ENCODE measurements at regions not wholly inside any gene's neighbourhood (a gene's known extent, or its start where the extent isn't known, plus 50 kb on each side); places are given as distances from the start of the nearest gene placed in this dataset.

DNA sequence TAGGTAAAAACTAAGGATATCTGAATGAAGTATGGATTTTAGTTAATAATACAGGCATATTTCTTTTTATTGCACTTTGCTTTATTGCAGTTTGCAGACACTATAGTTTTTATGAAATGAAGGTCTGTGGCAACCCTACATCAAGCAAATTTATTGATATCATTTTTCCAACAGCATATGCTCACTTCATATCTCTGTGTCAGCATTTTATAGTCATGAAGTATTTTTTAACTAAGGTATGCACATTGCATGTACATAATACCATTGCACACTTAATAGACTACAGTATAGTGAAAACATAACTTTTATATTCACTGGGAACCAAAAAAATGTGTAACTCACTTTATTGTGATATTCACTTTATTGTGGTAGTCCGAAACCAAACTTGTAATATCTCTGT lies 236.3 kb downstream of the SUCLA2 start:
- H3K27me3 Mint-ChIP-seq: peaks cover 0 to 5% of the 10 kb centered on the region in 2 donors
- no peaks in the 10 kb centered on the region for H3K4me1 Mint-ChIP-seq
- no peak for DNase-seq
- H3K36me3 ChIP-seq (ENCODE audit: insufficient read depth, low read length): no peaks in the 10 kb centered on the region
- no peak overlapping the region for H3K27ac Mint-ChIP-seq
- no peaks in the 10 kb centered on the region for H3K27me3 ChIP-seq (ENCODE audit: insufficient read depth, low read length)
- CTCF ChIA-PET (ENCODE audit: partially characterized antibody): no interaction called here
- peaks cover 0 to 15% (median 5%) of the 10 kb centered on the region in 8 donors for H3K9me3 Mint-ChIP-seq
- POLR2A ChIA-PET (ENCODE audit: partially characterized antibody): no interaction called here
- intact Hi-C loops (cut with micrococcal nuclease): no loop called here
- H3K4me1 ChIP-seq (ENCODE audit: insufficient read depth, low read length): no peaks in the 10 kb centered on the region
- no peak overlapping the region for H3K4me3 ChIP-seq (ENCODE audit: low read length in 2 of 2)
- no peaks in the 10 kb centered on the region for H3K36me3 Mint-ChIP-seq
- H3K27ac ChIP-seq (ENCODE audit: low read depth, low read length): no peak overlapping the region
- H3K4me3 Mint-ChIP-seq: no peak overlapping the region
- H3K9me3 ChIP-seq (ENCODE audit: control insufficient read depth in 1 of 2, low read length in 2 of 2): no peaks in the 10 kb centered on the region

DNA sequence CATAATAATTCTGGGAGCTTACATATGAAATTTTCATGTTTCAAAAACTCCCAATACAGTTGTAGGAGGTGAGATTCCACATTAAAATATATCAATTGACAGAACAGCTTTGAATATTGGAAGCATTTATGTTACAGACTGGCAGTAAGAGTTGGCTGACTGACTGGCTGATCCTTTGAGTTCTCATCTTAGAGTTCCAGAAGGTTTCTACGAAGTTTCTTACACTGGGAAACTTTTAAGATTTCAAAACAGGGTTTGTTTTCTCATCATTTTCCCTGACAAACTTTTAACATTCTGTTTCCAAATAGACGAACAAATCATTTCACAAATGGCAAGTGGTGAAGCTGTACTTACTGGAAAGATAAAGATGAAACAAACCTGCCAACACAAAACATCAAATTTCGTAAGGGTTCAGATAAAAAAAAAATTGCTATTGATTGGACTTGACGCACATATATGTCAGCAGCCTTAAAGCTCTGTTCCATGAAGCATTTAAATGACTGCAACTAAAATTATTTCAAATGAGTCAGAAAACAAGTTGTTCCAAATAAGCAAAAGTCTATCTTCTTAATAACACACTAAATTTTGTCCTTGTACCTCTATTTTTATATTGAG lies 243.5 kb downstream of the SUCLA2 start:
- Histone ChIP-seq H3K36me3 (ENCODE audit: insufficient read depth, low read length) (no peaks in the 10 kb centered on the region), H3K27me3 (ENCODE audit: insufficient read depth, low read length) (no peaks in the 10 kb centered on the region), H3K9me3 (ENCODE audit: control insufficient read depth in 1 of 2, low read length in 2 of 2) (no peaks in the 10 kb centered on the region), H3K4me1 (ENCODE audit: insufficient read depth, low read length) (no peaks in the 10 kb centered on the region), H3K27ac (ENCODE audit: low read depth, low read length) (no peak overlapping the region), H3K4me3 (ENCODE audit: low read length in 2 of 2) (no peak overlapping the region)
- Mint-ChIP-seq H3K9me3 (peaks cover 0 to 15% (median 3%) of the 10 kb centered on the region in 8 donors), H3K27me3 (peaks cover 0 to 2% of the 10 kb centered on the region in 2 donors), H3K27ac (no peak overlapping the region), H3K4me3 (no peak overlapping the region), H3K36me3 (no peaks in the 10 kb centered on the region), H3K4me1 (no peaks in the 10 kb centered on the region)
- intact Hi-C loops (cut with micrococcal nuclease): no loop called here
- no peak for DNase-seq
- ChIA-PET POLR2A (ENCODE audit: partially characterized antibody) (no interaction called here), CTCF (ENCODE audit: partially characterized antibody) (no interaction called here)

DNA sequence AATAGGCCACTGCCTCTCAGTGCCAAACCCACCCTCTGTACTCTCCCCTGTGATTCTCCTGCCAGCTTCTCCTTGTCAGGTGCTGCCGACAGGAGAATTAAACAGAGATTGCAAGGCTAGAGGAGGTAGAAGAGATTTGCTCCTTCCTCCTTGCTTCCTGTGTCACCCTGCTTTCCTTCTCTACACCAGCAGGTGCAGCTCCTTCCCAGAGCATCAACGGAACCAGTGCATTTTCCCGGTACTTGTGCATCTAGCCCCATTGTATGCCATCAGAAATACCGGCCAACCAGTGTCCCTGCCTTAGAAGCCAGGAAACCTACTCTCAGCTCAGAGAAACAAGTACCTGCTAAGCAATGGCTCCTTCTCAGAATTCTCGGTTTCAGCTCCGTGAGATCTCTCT lies 253.2 kb downstream of the SUCLA2 start:
- no peak overlapping the region for H3K27ac Mint-ChIP-seq
- H3K4me1 Mint-ChIP-seq: no peaks in the 10 kb centered on the region
- H3K4me1 ChIP-seq (ENCODE audit: insufficient read depth, low read length): no peaks in the 10 kb centered on the region
- H3K36me3 ChIP-seq (ENCODE audit: insufficient read depth, low read length): no peaks in the 10 kb centered on the region
- CTCF ChIA-PET (ENCODE audit: partially characterized antibody): no interaction called here
- no peak overlapping the region for H3K27ac ChIP-seq (ENCODE audit: low read depth, low read length)
- no peaks in the 10 kb centered on the region for H3K9me3 ChIP-seq (ENCODE audit: control insufficient read depth in 1 of 2, low read length in 2 of 2)
- peaks cover 3 to 9% of the 10 kb centered on the region in 2 donors for H3K27me3 Mint-ChIP-seq
- peaks cover 0 to 4% (median under 1%) of the 10 kb centered on the region in 8 donors for H3K9me3 Mint-ChIP-seq
- no peak for DNase-seq
- H3K36me3 Mint-ChIP-seq: no peaks in the 10 kb centered on the region
- POLR2A ChIA-PET (ENCODE audit: partially characterized antibody): no interaction called here
- no peak overlapping the region for H3K4me3 Mint-ChIP-seq
- H3K27me3 ChIP-seq (ENCODE audit: insufficient read depth, low read length): no peaks in the 10 kb centered on the region
- intact Hi-C loops (cut with micrococcal nuclease): no loop called here
- no peak overlapping the region for H3K4me3 ChIP-seq (ENCODE audit: low read length in 2 of 2)

DNA sequence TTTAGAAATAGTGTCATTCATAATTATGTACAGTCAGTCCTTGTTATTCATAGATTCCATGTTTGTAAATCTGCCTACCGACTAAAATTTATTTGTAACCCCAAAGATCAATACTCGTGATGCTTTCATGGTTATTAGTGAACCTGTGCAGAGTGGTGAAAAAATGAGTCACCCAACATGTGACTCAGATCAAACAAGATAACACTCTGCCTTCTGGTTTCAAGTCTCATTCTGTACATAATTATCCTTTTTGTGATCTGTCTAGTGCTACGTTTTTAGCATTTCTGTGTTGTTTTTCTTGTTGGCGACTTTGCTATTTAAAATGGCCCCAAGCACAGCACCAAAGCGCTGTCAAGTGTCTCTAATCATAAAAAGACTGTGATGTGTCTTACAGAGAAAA lies 274.7 kb downstream of the SUCLA2 start:
- Histone ChIP-seq H3K9me3 (ENCODE audit: control insufficient read depth in 1 of 2, low read length in 2 of 2) (no peaks in the 10 kb centered on the region), H3K27me3 (ENCODE audit: insufficient read depth, low read length) (no peaks in the 10 kb centered on the region), H3K4me3 (ENCODE audit: low read length in 2 of 2) (no peak overlapping the region), H3K27ac (ENCODE audit: low read depth, low read length) (no peak overlapping the region), H3K4me1 (ENCODE audit: insufficient read depth, low read length) (no peaks in the 10 kb centered on the region), H3K36me3 (ENCODE audit: insufficient read depth, low read length) (no peaks in the 10 kb centered on the region)
- no peak for DNase-seq
- H3K4me1 Mint-ChIP-seq: no peaks in the 10 kb centered on the region
- ChIA-PET POLR2A (ENCODE audit: partially characterized antibody) (no interaction called here), CTCF (ENCODE audit: partially characterized antibody) (no interaction called here)
- H3K36me3 Mint-ChIP-seq: no peaks in the 10 kb centered on the region
- no peak overlapping the region for H3K27ac Mint-ChIP-seq
- intact Hi-C loops (cut with micrococcal nuclease): no loop called here
- H3K9me3 Mint-ChIP-seq: peaks cover 0 to 13% (median 2%) of the 10 kb centered on the region in 8 donors
- no peaks in the 10 kb centered on the region for H3K27me3 Mint-ChIP-seq
- H3K4me3 Mint-ChIP-seq: no peak overlapping the region

- Histone ChIP-seq H3K4me1 (ENCODE audit: insufficient read depth, low read length) (no peaks in the 10 kb centered on the region), H3K27me3 (ENCODE audit: insufficient read depth, low read length) (no peaks in the 10 kb centered on the region), H3K36me3 (ENCODE audit: insufficient read depth, low read length) (no peaks in the 10 kb centered on the region), H3K27ac (ENCODE audit: low read depth, low read length) (no peak overlapping the region), H3K9me3 (ENCODE audit: control insufficient read depth in 1 of 2, low read length in 2 of 2) (no peaks in the 10 kb centered on the region), H3K4me3 (ENCODE audit: low read length in 2 of 2) (no peak overlapping the region)
- H3K36me3 Mint-ChIP-seq: no peaks in the 10 kb centered on the region
- ChIA-PET POLR2A (ENCODE audit: partially characterized antibody) (no interaction called here), CTCF (ENCODE audit: partially characterized antibody) (no interaction called here)
- no peaks in the 10 kb centered on the region for H3K27me3 Mint-ChIP-seq
- intact Hi-C loops (cut with micrococcal nuclease): no loop called here
- DNase-seq: no peak
- no peak overlapping the region for H3K27ac Mint-ChIP-seq
- no peaks in the 10 kb centered on the region for H3K4me1 Mint-ChIP-seq
- H3K9me3 Mint-ChIP-seq: peaks cover 0 to 13% (median 2%) of the 10 kb centered on the region in 8 donors
- H3K4me3 Mint-ChIP-seq: no peak overlapping the region
These were observed 277.2 kb downstream of the SUCLA2 start for GRCh38 chr13:47723898-47724297.

GRCh38 chr13:47719164-47719563 lies 281.9 kb downstream of the SUCLA2 start:
- H3K36me3 ChIP-seq (ENCODE audit: insufficient read depth, low read length): no peaks in the 10 kb centered on the region
- no peak overlapping the region for H3K4me3 ChIP-seq (ENCODE audit: low read length in 2 of 2)
- no peak for DNase-seq
- intact Hi-C loops (cut with micrococcal nuclease): no loop called here
- no peaks in the 10 kb centered on the region for H3K4me1 Mint-ChIP-seq
- POLR2A ChIA-PET (ENCODE audit: partially characterized antibody): no interaction called here
- peaks cover 0 to 2% (median 0%) of the 10 kb centered on the region in 8 donors for H3K9me3 Mint-ChIP-seq
- CTCF ChIA-PET (ENCODE audit: partially characterized antibody): no interaction called here
- no peak overlapping the region for H3K27ac Mint-ChIP-seq
- no peak overlapping the region for H3K27ac ChIP-seq (ENCODE audit: low read depth, low read length)
- no peak overlapping the region for H3K4me3 Mint-ChIP-seq
- no peaks in the 10 kb centered on the region for H3K4me1 ChIP-seq (ENCODE audit: insufficient read depth, low read length)
- H3K36me3 Mint-ChIP-seq: no peaks in the 10 kb centered on the region
- H3K9me3 ChIP-seq (ENCODE audit: control insufficient read depth in 1 of 2, low read length in 2 of 2): no peaks in the 10 kb centered on the region
- no peaks in the 10 kb centered on the region for H3K27me3 ChIP-seq (ENCODE audit: insufficient read depth, low read length)
- no peaks in the 10 kb centered on the region for H3K27me3 Mint-ChIP-seq

- H3K4me1 ChIP-seq (ENCODE audit: insufficient read depth, low read length): no peaks in the 10 kb centered on the region
- intact Hi-C loops (cut with micrococcal nuclease): no loop called here
- no peak overlapping the region for H3K27ac Mint-ChIP-seq
- no peak for DNase-seq
- H3K27me3 Mint-ChIP-seq: no peaks in the 10 kb centered on the region
- H3K27ac ChIP-seq (ENCODE audit: low read depth, low read length): no peak overlapping the region
- no peak overlapping the region for H3K4me3 Mint-ChIP-seq
- no peak overlapping the region for H3K4me3 ChIP-seq (ENCODE audit: low read length in 2 of 2)
- POLR2A ChIA-PET (ENCODE audit: partially characterized antibody): no interaction called here
- no peaks in the 10 kb centered on the region for H3K4me1 Mint-ChIP-seq
- no peaks in the 10 kb centered on the region for H3K36me3 Mint-ChIP-seq
- H3K9me3 ChIP-seq (ENCODE audit: control insufficient read depth in 1 of 2, low read length in 2 of 2): no peaks in the 10 kb centered on the region
- peaks cover 0 to 7% (median 0%) of the 10 kb centered on the region in 8 donors for H3K9me3 Mint-ChIP-seq
- no peaks in the 10 kb centered on the region for H3K27me3 ChIP-seq (ENCODE audit: insufficient read depth, low read length)
- H3K36me3 ChIP-seq (ENCODE audit: insufficient read depth, low read length): no peaks in the 10 kb centered on the region
- CTCF ChIA-PET (ENCODE audit: partially characterized antibody): no interaction called here
These were observed 282.5 kb downstream of the SUCLA2 start for GRCh38 chr13:47718556-47718955.

- CTCF ChIA-PET (ENCODE audit: partially characterized antibody): no interaction called here
These were observed 292.7 kb downstream of the SUCLA2 start for GRCh38 chr13:47708386-47708785.

More at GRCh38 chr13:47708386-47708785, 292.7 kb downstream of the SUCLA2 start:
- no peak overlapping the region for H3K4me3 Mint-ChIP-seq
- peaks cover 0 to 4% of the 10 kb centered on the region in 2 donors for H3K27me3 Mint-ChIP-seq
- DNase-seq: no peak
- H3K27ac Mint-ChIP-seq: no peak overlapping the region
- Histone ChIP-seq H3K4me1 (ENCODE audit: insufficient read depth, low read length) (no peaks in the 10 kb centered on the region), H3K4me3 (ENCODE audit: low read length in 2 of 2) (no peak overlapping the region), H3K36me3 (ENCODE audit: insufficient read depth, low read length) (no peaks in the 10 kb centered on the region), H3K9me3 (ENCODE audit: control insufficient read depth in 1 of 2, low read length in 2 of 2) (no peaks in the 10 kb centered on the region), H3K27ac (ENCODE audit: low read depth, low read length) (no peak overlapping the region), H3K27me3 (ENCODE audit: insufficient read depth, low read length) (no peaks in the 10 kb centered on the region)
- H3K36me3 Mint-ChIP-seq: no peaks in the 10 kb centered on the region
- H3K4me1 Mint-ChIP-seq: no peaks in the 10 kb centered on the region
- POLR2A ChIA-PET (ENCODE audit: partially characterized antibody): no interaction called here
- peaks cover 0 to 12% (median 5%) of the 10 kb centered on the region in 8 donors for H3K9me3 Mint-ChIP-seq
- intact Hi-C loops (cut with micrococcal nuclease): no loop called here

Data from CD4-positive, alpha-beta memory T cell (primary cell).